HG02852 (cell line): ENCODE measurements at regions not wholly inside any gene's neighbourhood (a gene's known extent, or its start where the extent isn't known, plus 50 kb on each side); places are given as distances from the start of the nearest gene placed in this dataset.

Experiments
- ATAC-seq: cut with Tn5 transposase; IDR thresholded peaks from one replicate; pipeline ENCODE4 v1.9.1; 2021; ENCODE audit warnings: mild to moderate bottlenecking, moderate library complexity; ENCODE audit not compliant: unreplicated experiment

DNA sequence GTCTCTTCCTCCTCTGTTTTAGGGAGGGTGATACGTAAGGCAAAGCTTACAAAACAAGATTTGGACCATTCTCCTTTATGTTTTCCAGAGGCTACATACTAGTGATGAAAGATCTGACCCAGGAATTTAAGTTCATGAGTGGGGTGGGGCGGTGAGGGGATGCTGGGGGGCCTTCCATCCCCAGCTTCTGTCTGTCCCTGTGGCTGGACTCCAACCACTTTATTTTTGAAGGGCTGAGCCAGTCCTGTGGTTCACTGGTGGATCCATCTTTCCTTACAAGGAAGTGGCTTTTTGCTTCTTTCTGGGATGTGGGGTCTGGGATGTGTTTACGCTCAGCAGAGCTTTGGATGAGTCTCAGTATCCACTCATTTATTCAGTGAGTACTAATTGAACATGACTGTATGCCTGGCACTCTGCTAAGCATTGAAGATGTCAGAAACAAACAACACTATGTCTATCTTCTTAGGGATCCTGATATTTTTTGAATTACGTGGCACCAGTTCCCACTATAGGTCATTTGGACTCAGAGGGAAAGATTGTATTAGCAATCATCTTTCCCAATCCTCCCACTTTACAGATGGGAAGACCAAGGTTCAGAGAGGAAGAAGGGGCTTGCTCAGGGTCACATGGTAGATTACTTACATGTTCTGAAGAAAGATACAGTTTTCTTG lies 291.8 kb upstream of the TBX3 start:
- no peak for ATAC-seq

DNA sequence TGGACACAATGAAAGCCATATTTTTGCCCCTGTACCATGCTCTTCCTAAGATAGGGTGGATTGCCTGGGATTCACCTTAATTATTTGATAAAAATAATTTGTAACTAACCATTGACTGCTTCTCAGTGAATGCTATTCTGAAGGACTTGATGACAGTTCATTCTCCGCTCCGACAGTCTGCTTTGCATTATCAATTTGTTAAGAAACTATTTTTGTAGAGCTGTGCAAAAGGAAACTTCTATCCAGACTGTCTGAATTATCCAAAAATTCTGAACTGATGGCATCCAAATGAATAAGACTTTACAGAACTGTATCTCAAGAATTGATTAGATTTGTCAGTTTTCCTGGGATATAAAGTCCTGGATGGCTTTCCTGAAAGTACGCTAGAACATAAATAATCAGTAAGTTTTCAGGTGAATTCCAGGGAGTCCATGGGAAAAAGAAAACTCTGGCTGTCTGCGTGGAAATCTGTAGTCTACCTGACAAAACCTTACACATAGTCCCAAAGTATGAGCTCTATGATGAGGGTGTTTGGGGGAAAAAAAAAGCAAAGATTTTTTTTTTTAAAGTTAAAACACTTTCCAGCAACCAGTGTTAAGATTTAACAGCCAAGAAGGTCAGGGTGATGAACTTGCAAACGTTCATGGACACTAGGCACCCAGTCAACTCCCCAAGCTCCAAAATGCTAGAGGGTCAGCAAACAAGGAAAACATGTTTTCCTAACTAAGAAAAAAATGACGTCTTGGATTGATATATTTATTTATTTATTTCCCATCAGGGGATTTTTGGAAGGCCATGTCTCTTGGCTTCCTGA lies 291.1 kb upstream of the TBX3 start:
- no peak for ATAC-seq

DNA sequence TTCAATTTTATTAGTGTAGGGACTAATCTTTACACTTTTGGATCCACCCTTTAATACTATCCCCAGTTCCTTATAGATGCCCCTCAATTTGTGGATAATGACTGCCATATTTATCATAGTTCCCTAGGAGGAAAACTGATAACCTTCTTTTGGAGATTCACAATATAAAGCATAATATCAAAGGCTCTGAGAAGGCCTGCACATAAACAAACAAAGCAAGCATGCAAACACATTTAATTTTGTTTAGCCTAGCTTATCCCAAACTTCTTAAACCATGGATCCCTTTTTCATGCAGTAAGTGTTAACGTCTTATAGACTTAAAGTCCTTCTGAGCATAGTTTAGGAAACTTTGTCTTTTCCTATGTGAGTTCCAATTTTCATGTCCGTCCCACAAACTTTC lies 290.4 kb upstream of the TBX3 start:
- ATAC-seq = no peak

DNA sequence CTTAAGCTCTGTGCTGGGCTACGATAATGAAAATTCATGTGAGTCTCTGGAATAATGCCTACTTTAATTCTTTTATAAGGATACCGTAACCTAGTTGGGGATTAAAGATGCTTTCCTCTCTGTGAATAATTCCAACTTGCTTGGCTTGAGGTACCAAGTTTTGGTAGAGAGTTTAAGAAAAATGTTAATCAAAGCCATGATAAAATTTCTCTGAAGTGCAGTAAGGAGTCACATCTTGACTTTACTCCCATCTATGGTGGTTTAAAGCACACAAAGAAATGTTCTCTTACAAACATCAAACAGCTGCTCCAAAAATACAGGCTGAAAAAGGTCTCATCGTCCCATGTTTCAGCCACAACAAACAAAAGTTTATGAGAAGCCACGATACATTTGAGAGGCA lies 284.8 kb upstream of the TBX3 start:
- no peak for ATAC-seq

DNA sequence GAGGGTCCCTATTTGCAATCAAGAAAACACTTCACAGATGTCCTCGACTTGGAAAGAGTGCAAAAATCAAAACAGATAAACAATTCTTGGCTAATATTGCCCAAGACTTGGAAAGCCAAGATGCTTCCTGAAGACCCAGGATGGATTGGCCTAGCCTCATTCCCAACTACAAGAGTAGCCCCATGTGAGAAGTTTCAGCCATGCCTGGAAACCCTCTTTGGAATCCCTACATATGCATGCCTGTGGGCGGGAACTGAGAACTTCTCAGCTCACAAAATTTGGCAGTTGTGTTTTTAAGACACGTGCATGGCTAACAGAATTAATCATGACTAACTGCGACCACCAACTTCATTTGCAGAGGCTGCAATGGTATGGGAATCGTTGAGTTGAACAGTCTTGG lies 283.2 kb upstream of the TBX3 start:
- ATAC-seq = no peak

DNA sequence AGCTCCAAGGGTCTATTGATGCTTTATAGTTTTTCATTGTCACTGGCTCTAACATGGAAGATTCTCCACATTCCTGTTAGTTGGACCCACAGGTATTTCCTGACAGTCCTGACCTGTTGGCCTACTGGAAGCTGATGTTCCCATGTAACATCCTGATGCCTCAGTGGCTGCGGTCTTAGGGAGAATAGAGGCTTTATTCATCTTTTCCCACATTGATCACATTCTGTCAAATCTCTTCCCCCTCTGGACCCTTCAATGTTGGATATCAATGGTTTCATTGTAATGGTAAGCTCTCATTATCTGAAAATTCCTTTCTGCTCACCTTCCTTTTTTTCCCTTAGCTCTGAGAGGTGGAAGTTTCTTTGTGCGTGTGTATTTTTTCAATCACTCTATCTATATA lies 280.9 kb upstream of the TBX3 start:
- ATAC-seq = no peak

DNA sequence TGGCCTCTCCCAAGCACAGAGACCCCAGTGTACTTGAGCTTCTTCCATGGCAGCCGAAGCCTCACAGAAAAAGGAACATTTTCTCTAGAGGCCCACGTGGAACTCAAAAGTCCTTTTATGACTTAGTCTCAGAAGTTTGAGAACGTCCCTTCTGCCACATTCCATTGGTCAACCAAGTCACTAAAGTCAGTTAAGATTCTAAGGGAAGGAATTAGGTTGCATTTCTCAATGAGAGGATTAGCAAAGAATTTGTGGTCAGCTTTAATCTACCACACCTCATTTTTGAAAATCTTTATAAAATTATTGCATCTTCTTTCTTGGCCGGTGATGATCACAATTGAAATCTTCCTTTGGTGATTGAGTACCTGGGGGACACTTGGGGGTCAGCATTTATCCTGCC lies 279.9 kb upstream of the TBX3 start:
- ATAC-seq = no peak

DNA sequence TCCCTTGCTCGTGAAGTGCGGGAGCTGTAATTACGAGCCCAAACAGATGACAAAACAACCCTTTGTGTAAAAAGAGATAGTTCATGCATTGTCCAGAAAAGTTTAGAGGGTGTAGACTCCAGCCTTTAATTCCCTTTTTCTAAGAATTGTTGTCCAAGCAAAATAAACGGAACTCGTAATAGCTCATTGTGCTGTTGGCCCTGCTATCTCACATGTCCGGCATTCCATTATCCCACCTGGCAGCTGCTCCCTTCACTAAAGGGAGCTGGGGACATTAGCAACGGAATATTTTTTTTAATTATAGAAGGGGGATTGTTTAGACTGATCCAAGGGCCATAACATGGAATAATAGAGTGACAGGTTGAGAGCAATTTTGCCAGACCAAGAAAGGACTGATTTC lies 277.5 kb upstream of the TBX3 start:
- ATAC-seq = no peak

DNA sequence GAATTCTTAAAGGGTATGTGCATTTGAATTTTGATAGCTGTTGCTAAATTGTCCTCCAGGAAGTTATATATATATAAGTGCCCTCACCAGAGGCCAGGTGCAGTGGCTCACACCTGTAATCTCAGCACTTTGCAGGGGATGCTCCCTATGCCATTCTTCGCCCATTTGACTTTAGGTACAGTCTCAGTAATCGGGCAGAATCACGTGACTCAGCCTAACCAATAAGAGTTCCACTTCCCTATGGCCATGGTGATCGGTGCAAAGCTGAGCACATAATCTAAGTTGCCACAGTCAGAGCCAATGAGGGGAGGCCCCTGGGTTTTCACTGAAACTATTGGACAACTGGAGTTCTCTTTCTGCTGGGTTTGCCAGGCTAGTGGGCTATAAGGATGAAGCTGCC lies 274.6 kb upstream of the TBX3 start:
- no peak for ATAC-seq

DNA sequence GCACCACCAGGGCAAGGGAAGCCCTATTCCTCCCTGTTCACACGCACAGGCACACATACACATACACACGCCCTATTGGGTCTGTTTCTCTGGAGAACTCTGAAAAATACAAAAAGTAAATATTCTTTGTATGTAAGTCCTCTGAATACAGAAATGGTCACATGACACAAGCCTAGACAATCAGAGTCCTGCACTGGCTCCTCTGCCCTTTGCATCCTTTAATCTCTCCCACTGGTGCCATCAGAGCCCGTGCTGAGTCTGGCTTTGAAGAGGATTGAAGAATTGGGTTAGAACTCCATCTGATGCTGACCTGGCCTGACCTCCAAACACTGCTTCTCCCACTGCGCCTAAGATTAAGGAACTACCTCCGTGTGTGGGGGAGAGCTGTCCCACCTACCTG lies 273.2 kb upstream of the TBX3 start:
- no peak for ATAC-seq

DNA sequence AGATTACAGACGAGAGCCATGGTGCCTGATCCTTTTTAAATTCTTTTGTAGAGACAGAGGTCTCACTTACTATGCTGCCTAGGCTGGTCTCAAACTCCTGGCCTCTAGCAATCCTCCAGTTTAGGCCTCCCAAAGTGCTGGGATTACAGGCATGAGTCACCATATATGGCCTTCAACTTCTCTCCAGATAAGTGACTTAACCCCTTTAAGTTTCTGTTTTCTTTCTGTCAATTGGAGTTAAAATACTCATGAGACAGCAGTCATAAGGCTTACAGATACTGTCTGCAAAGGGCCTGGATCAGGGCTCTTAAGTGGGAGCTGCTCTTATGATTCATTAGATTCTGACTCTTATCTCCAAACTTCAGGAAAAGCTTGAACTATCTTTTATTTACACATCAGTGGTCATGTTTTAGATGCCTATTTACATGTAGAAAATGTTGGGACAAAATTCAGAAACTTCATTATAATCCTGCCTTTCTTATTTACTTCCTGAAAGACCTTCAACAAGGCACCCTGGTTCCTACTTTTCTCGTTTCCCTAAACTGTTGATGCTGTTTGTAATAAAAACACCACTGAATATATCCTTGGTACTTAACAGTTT lies 271.5 kb upstream of the TBX3 start:
- ATAC-seq = no peak

DNA sequence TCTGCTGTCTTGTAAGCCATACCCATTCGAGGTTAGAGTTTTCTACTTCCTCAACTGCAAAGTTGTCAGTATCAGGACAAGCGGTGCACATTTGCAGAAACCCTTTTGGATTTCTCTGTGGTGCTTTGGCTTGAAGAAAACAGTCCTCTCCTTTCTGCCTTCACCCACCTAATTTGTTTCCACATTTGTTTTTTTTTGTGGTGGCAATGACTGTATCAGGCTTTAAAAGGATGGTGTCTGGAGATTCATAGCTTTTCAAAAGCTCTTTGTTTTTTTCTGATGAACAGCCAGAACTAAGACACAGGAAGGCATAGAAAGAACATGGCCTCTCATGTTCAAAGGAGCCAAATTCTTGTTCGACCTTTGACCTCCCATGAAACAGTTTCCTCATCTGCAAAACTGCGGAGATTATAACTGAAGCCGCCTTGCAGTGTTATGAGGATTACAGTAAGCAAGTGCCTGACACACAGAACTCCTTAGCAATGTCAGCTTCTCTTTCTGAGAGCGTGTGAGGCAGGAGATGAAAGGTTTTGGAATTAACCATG lies 270.6 kb upstream of the TBX3 start:
- ATAC-seq = no peak

DNA sequence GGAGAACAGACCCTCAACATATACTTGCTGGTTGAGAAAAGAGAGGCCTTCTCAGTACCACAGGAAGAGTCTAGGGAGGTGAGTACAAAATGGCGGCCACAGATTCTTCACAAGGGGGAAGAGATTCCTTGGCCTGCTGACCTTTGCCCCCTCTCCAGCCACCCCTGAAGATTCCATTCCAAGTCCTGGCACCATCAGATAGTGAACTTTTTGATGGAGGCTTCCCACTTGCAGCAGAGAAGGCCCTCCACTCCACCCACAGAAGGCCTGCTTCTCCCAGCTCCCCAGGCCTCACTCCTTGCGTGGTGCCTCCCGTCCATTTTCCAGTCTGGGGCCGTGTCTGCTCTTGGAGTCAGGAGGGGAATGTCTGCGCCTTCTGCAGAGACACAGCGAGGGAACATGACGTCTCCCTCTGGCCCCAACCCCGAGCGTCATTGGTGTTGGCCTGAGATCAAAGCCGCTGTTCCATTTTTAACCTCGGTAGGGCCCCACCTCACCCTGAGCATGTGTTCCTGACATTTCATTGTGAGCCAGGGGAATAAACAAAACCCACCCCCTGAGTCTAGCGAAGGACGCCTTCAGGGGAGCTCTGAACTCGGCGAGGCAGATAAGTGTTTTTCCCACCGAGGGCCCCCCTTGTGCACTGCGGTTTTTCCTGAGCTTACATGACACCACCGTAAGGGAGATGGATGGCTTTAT lies 268.7 kb upstream of the TBX3 start:
- ATAC-seq = no peak

DNA sequence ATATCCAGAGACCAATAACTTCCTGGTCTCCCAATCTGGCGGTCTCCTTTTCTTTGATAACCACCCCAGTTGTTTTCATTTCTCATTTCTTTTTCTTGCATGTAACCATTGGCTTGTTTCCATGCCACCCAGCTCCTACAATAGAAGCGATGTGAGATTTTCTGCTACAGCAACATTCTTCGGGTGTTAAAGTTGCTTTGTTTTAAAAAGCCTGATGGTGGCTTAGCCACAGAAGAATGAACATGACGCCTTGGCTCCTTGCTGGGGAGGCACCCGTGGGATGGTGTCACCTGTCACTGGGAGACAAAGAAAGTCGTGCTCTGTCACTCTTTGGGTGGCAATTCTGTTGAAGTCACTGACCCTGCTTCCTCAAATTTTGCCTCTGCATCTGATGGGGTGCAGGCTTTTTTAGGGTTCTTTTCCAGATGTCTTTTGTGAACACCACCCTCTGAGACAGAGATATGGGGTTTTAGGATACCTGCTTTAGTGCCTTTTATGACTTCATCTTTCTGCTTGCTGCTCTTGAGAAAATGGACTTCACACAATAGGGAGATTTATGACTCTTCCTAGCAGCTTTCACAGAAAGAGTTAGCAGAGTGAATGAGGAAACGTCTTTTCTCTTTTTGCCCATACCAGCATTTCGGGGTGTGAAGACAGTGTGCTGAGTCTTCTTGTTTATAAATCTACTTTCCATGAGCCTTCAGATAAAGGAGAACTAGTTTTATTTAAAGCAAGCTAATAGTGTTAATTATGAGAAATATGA lies 265.3 kb upstream of the TBX3 start:
- no peak for ATAC-seq

DNA sequence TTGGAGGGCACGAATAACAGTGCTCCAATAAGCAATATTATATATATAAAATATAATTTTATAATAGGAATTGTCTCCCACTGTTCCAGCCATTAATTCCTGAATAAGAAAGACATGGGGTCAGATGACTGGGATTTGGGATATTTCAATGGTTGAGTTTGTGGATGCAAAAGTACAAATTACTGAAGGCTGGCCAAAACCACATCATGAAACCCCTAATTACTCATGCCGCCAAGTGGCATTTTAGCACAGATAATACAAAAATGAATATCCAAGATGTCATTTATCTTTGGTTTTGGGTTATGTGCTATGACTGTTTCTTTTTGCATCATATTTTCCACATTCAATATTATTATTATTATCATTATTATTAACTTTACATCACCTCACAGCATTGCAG lies 261.4 kb upstream of the TBX3 start:
- ATAC-seq = no peak

DNA sequence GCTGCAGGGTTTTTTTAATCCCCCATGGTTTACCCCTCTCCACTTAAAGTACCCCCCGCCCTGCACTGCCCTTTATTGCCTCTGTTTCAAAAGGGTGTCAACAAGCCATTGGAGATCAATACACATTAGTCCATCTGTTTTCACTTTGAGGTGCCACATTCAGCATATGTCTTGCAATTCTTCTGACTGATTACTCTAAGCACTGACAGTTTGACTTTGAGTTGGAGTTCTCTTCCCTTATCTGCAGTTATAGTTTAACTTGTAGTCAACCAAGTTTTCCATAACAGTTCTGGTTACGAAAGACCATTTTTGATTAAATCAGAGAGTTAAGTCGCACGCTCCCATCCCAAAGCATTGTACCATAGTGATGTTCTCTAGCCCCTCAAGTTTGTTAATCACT lies 260.8 kb upstream of the TBX3 start:
- ATAC-seq = no peak

DNA sequence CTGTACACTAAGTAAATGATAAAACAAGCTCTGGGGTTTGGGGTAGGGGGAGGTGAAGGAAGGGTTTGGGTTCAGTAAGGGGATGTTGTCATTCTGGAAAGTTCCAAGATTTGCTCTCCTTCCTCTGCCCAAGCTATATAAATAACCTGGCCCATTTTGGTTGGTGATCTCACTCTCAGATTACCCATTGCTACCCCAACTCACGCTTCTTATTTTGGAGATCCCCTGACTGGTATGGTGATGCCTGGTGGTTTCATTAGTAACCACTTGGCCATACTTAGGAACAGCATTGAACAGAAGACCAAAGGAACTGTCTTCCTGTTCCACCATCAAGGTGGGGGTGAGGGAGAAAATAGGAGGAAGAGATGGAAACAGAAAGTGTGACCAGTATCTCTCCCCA lies 259.6 kb upstream of the TBX3 start:
- no peak for ATAC-seq

DNA sequence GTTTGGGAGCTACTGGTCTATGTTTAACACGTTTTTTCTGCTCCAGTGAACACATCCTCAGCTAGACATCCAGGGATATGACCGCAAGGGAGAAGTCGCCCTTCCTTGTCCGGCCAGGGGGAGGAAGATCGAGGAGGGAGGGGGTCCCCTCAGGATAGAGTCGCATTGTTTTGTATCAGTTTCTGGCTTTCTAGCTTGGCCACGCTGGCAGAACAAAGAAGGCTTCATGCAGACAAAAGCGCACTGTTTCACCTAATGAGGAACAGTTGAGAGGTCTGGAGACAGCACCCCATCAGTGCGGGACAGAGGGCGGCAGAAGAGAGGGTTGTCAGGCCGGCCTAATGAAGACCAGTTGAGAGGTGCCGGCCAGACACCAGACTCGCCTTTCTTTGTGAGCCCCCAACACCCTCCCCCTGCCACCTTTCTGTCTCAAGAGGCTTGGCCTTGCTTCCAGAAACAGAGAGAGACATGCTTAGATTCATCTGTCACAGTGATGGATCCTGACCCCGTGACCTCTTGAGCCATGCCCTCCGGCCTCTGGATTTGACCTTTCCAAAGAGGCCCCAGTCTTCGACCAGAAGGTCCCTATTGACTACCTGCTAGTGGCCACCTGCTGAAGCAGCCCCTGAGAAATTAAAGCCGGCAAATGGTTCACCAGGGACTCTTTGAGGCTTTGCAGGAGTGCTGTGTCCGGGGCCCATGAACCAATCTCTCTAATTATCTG lies 254.7 kb upstream of the TBX3 start:
- ATAC-seq = no peak

DNA sequence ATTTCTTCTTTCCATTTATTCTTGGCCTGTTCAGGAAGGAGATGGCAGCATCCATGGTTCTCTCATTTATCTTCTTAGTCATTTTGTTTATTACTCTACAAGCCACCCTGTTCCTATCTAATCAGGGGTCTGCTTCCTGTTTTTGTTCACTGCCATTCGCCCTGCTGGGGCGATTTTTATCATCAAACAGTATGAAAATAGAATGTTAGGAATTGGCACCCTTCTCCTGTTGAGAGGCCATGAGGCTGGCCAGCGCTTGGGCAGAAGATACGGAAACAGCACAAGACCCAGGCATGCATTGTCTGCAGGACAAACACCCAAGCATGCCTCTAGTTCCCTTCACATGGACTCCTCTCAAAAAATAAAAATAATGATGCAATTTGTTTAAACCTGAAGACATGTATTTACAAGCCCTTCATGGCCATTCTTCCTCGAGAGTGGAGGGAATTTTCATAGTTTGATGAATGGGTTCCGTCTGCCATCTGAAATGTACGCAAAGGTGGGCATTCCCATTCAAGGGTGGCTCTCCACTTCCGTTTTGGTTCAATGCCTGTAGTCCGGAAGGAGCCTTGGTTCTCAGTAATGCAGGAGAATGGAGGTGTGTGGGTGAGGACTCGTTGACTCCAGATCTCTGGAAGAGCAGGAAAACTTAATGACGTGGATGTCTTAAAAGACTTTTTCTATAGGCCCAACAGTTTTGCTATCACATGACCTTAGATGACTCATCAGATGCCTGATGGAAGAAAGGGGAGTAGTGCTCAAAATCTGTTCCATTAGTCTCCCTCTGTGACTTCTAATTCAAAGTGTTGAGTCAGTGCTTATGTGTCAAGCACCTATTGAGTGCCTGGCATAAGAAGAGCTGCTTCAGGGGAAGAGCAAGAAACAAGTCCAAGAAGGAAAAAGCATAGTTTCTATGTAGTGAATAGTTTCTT lies 252.4 kb upstream of the TBX3 start:
- ATAC-seq = no peak
